Pancreas (tissue), 10 donors: ENCODE measurements at regions not wholly inside any gene's neighbourhood (a gene's known extent, or its start where the extent isn't known, plus 50 kb on each side); places are given as distances from the start of the nearest gene placed in this dataset.

ENCODE experiments used
- ATAC-seq, 4 donors: fragments of 200-7000 bp; cut with Tn5 transposase; one replicate each; pipeline versions ENCODE4 v1.8.0 to v1.9.1; 2020; ENCODE audit warnings: mild to moderate bottlenecking in 4 of 4, moderate library complexity in 4 of 4
- DNase-seq, 6 donors: peaks; one replicate each; pipeline ENCODE4 v3.0.0-alpha.2; 2020
- FAIRE-seq: peaks from 2 replicates; lab custom pipeline; 2012; peaks lifted over from hg19 to GRCh38; lab: Jason Lieb, UNC
- H3K27ac ChIP-seq, 4 donors: fragments of 200-600 bp; sonication (generic); 1 replicate in 3 of 4; 2 replicates in 1 of 4; pipeline versions ENCODE4 v1.5.0 to v1.8.0; 2020
- H3K27me3 ChIP-seq, 4 donors: fragments of 200-600 bp; one replicate each; pipeline ENCODE4 v1.8.0; 2021
- H3K36me3 ChIP-seq, 3 donors: fragments of 200-600 bp; sonication (generic) in 1 of 3; one replicate each; pipeline versions ENCODE4 v1.5.0 to v1.8.0; 2020 to 2021
- H3K4me1 ChIP-seq, 3 donors: fragments of 200-600 bp; one replicate each; pipeline ENCODE4 v1.8.0; 2021
- H3K4me3 ChIP-seq, 4 donors: fragments of 200-600 bp; sonication (generic) in 2 of 4; one replicate each; pipeline versions ENCODE4 v1.5.0 to v1.8.0; 2020 to 2021
- H3K9me3 ChIP-seq, 4 donors: fragments of 200-600 bp; one replicate each; pipeline ENCODE4 v1.8.0; 2021
- CTCF ChIP-seq, 4 donors: fragments of 200-600 bp; sonication (generic) in 3 of 4; IDR thresholded peaks; one replicate each; pipeline versions ENCODE4 v1.5.0 to v1.8.0; 2021; ENCODE audit warnings: antibody characterized with exemption in 4 of 4
- WGBS, 2 donors: extraction: QIAGEN DNeasy Blood & Tissue Kit; methylation state at CpG; one replicate each; pipeline ENCODE4 v1.1.7; 2013; 5-methylcytosine and 5-hydroxymethylcytosine counted together
- intact Hi-C, 3 donors: fragments of 100-400 bp; cut with DNase I; formaldehyde crosslinking; loops; one replicate each; pipeline versions ENCODE4 v1.11.1 to v1.14.2; 2022
- donor health status: healthy with polysubstance abuse.
- donor health status: DM: no; HTN: no; CAD: no; lungs with moderate emphysema.
- donor health status: DM: no; HTN: no; CAD: no.
- donor health status: control.
- donor health status: control.
- donor health status: Bipolar disorder and iron deficiency.
- donor health status: DM: yes; HTN: yes; CAD: no.
- donor health status: DM: no; HTN: no; CAD: no.
- donor health status: DM: no; HTN: no; CAD: no.
- donor health status: DM: yes; HTN: yes; CAD: no.

GRCh38 chr14:104316723-104317491 lies 178.5 kb downstream of the KIF26A start:
- H3K4me1 ChIP-seq, result no peaks in the 10 kb centered on the region
- no peaks in the 10 kb centered on the region for H3K27me3 ChIP-seq
- no peaks in the 10 kb centered on the region for H3K36me3 ChIP-seq
- no peak for FAIRE-seq
- no peak overlapping the region for H3K4me3 ChIP-seq
- H3K9me3 ChIP-seq, result no peaks in the 10 kb centered on the region
- intact Hi-C loops, result no loop called here
- no peak for TF ChIP-seq CTCF (IDR thresholded peaks at IDR 0.05)
- WGBS, 2 donors, result 62 to 74% methylated on average over 12 of the region's 12 CpGs
- H3K27ac ChIP-seq, result no peak overlapping the region
- DNase-seq, result peak in 2 of 6 donors; percentile 6 to 47
- no peak for ATAC-seq

DNA sequence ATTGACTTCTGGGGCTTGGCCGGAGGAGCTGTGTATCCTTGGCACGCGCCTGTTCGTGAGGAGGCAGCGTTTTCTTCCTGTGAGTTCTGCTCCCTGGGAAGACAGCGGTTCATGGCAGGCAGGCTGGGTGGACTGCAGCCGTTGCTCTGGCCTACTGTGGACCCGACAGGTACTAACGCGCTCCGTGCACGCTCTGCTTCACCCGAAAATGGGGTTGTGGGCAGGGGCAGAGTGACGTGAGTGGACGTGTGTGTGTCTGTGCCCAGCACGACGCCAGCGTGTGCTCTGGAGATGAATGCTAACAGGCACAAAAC lies 179.1 kb downstream of the KIF26A start:
- WGBS, 2 donors, result 65 to 82% methylated on average over 18 of the region's 18 CpGs
- Histone ChIP-seq H3K36me3 (no peaks in the 10 kb centered on the region), H3K4me1 (no peaks in the 10 kb centered on the region), H3K4me3 (no peak overlapping the region), H3K9me3 (no peaks in the 10 kb centered on the region), H3K27ac (no peak overlapping the region), H3K27me3 (no peaks in the 10 kb centered on the region)
- ATAC-seq (no peak), DNase-seq (peak in 2 of 6 donors; percentile 4 to 34), FAIRE-seq (no peak)
- intact Hi-C loops, result no loop called here
- TF ChIP-seq CTCF (IDR thresholded peaks at IDR 0.05), result no peak

DNA sequence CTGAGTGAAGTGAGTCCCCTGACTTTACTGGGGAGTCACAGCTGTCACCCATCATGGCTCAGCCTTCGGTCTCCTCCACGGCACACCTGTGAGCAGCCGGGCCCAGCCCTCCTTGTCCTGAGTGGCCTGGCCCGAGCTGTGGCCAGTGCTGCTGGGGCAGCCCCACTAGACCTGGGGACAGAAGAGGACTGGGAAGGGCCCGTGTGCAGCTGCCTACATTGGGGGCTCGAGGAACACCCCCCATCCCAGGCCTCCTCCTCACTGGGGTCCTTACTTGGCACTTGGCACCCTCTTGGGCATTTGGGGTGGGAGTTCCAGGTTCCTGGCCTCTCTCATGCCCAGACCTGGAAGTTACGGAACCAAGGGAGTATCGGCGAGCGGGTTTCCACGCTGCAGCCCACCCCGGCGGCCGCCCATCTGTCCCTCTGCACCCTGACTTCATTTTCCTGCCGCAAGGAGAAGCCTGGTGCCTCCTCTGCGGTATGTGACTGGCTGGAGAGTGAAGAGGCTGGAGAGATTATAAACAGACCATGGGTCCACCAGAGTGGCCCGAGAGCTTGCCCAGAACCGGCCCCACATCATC lies 179.7 kb downstream of the KIF26A start:
- FAIRE-seq (no peak), ATAC-seq (no peak), DNase-seq (peak in 3 of 6 donors; percentile 3 to 44 (median 4))
- Histone ChIP-seq H3K4me3 (no peak overlapping the region), H3K27me3 (no peaks in the 10 kb centered on the region), H3K27ac (no peak overlapping the region), H3K9me3 (no peaks in the 10 kb centered on the region), H3K36me3 (no peaks in the 10 kb centered on the region), H3K4me1 (no peaks in the 10 kb centered on the region)
- intact Hi-C loops, result no loop called here
- 68 to 80% methylated on average over 18 of the region's 18 CpGs for WGBS, 2 donors
- TF ChIP-seq CTCF (IDR thresholded peaks at IDR 0.05), result no peak

GRCh38 chr14:104318558-104319490 lies 180.4 kb downstream of the KIF26A start:
- FAIRE-seq, result no peak
- no peak for TF ChIP-seq CTCF (IDR thresholded peaks at IDR 0.05)
- 61 to 81% methylated on average over 25 of the region's 25 CpGs for WGBS, 2 donors

More at GRCh38 chr14:104318558-104319490, 180.4 kb downstream of the KIF26A start:
- H3K27ac ChIP-seq, result no peak overlapping the region
- ATAC-seq, result no peak
- peak in 2 of 6 donors; percentile 11 to 46 for DNase-seq
- H3K4me1 ChIP-seq, result no peaks in the 10 kb centered on the region
- no peaks in the 10 kb centered on the region for H3K36me3 ChIP-seq
- no peak overlapping the region for H3K4me3 ChIP-seq
- H3K9me3 ChIP-seq, result no peaks in the 10 kb centered on the region
- intact Hi-C loops, result no loop called here
- no peaks in the 10 kb centered on the region for H3K27me3 ChIP-seq
